ENCODE measurements at regions not wholly inside any gene's neighbourhood (a gene's known extent, or its start where the extent isn't known, plus 50 kb on each side); places are given as distances from the start of the nearest gene placed in this dataset.
A peak's percentile ranks its signal among the peaks of the same experiment; 100 is the strongest.

GRCh38 chr15:38086611-38087010, 152.2 kb downstream of the TMCO5A start:
- no peak for DNase-seq
- Histone ChIP-seq H3K18ac (ENCODE audit: low read length) (no peak overlapping the region), H3K4me2 (ENCODE audit: low read length) (no peak overlapping the region), H3K4ac (ENCODE audit: low read depth, low read length) (no peak overlapping the region), H3K36me3 (ENCODE audit: control insufficient read depth, insufficient read depth, low read length) (no peaks in the 10 kb centered on the region), H3K23ac (ENCODE audit: low read length) (no peak overlapping the region), H4K5ac (ENCODE audit: low read length) (no peak overlapping the region), H3K79me2 (ENCODE audit: control insufficient read depth, insufficient read depth, low read length) (no peaks in the 10 kb centered on the region), H2BK15ac (replicated peaks; ENCODE audit: low read depth) (no peak overlapping the region), H2BK5ac (ENCODE audit: low read length) (no peak overlapping the region), H3K79me1 (ENCODE audit: low read length) (no peaks in the 10 kb centered on the region), H3K4me1 (ENCODE audit: control insufficient read depth, low read depth, low read length) (no peaks in the 10 kb centered on the region), H3K4me3 (ENCODE audit: low read length) (no peak overlapping the region), H4K8ac (ENCODE audit: low read depth, low read length) (no peak overlapping the region), H2BK120ac (ENCODE audit: low read depth, low read length) (no peak overlapping the region), H3K27ac (ENCODE audit: low read depth, low read length) (no peak overlapping the region), H2AK5ac (ENCODE audit: low read length) (no peak overlapping the region), H3K9ac (ENCODE audit: low read length) (no peak overlapping the region), H3K56ac (ENCODE audit: low read length) (no peak overlapping the region), H3K27me3 (ENCODE audit: insufficient read depth, low read length, poor library complexity) (no peaks in the 10 kb centered on the region)
- WGBS (ENCODE audit: extremely low coverage, insufficient coverage, low lambda C conversion rate), result no CpG with 5 or more reads among the region's 2 CpGs

- H2BK15ac ChIP-seq (replicated peaks; ENCODE audit: low read depth), result no peak overlapping the region
- H2BK120ac ChIP-seq (ENCODE audit: low read depth, low read length), result no peak overlapping the region
- no peak overlapping the region for H2AK5ac ChIP-seq (ENCODE audit: low read length)
- no peak overlapping the region for H3K4me2 ChIP-seq (ENCODE audit: low read length)
- no peak overlapping the region for H3K18ac ChIP-seq (ENCODE audit: low read length)
- no peak overlapping the region for H3K9ac ChIP-seq (ENCODE audit: low read length)
- H3K4me1 ChIP-seq (ENCODE audit: control insufficient read depth, low read depth, low read length), result no peaks in the 10 kb centered on the region
- no peaks in the 10 kb centered on the region for H3K27me3 ChIP-seq (ENCODE audit: insufficient read depth, low read length, poor library complexity)
- no peak overlapping the region for H2BK5ac ChIP-seq (ENCODE audit: low read length)
- no peak overlapping the region for H3K27ac ChIP-seq (ENCODE audit: low read depth, low read length)
- DNase-seq, result no peak
- no peak overlapping the region for H3K4me3 ChIP-seq (ENCODE audit: low read length)
- no CpG with 5 or more reads among the region's 1 CpG for WGBS (ENCODE audit: extremely low coverage, insufficient coverage, low lambda C conversion rate)
- H3K56ac ChIP-seq (ENCODE audit: low read length), result no peak overlapping the region
- no peaks in the 10 kb centered on the region for H3K79me2 ChIP-seq (ENCODE audit: control insufficient read depth, insufficient read depth, low read length)
- H3K23ac ChIP-seq (ENCODE audit: low read length), result no peak overlapping the region
- H3K79me1 ChIP-seq (ENCODE audit: low read length), result no peaks in the 10 kb centered on the region
- H4K5ac ChIP-seq (ENCODE audit: low read length), result no peak overlapping the region
- no peaks in the 10 kb centered on the region for H3K36me3 ChIP-seq (ENCODE audit: control insufficient read depth, insufficient read depth, low read length)
- H3K4ac ChIP-seq (ENCODE audit: low read depth, low read length), result no peak overlapping the region
- H4K8ac ChIP-seq (ENCODE audit: low read depth, low read length), result no peak overlapping the region
These were observed 154.5 kb downstream of the TMCO5A start for GRCh38 chr15:38088971-38089370.

- Histone ChIP-seq H2AK5ac (ENCODE audit: low read length) (no peak overlapping the region), H3K23ac (ENCODE audit: low read length) (no peak overlapping the region), H4K5ac (ENCODE audit: low read length) (no peak overlapping the region), H2BK120ac (ENCODE audit: low read depth, low read length) (no peak overlapping the region), H3K79me1 (ENCODE audit: low read length) (no peaks in the 10 kb centered on the region), H3K27ac (ENCODE audit: low read depth, low read length) (no peak overlapping the region), H2BK15ac (replicated peaks; ENCODE audit: low read depth) (no peak overlapping the region), H3K4me3 (ENCODE audit: low read length) (no peak overlapping the region), H3K4me2 (ENCODE audit: low read length) (no peak overlapping the region), H3K4me1 (ENCODE audit: control insufficient read depth, low read depth, low read length) (no peaks in the 10 kb centered on the region), H3K36me3 (ENCODE audit: control insufficient read depth, insufficient read depth, low read length) (no peaks in the 10 kb centered on the region), H3K18ac (ENCODE audit: low read length) (no peak overlapping the region), H2BK5ac (ENCODE audit: low read length) (no peak overlapping the region), H3K9ac (ENCODE audit: low read length) (no peak overlapping the region), H4K8ac (ENCODE audit: low read depth, low read length) (no peak overlapping the region), H3K79me2 (ENCODE audit: control insufficient read depth, insufficient read depth, low read length) (no peaks in the 10 kb centered on the region), H3K27me3 (ENCODE audit: insufficient read depth, low read length, poor library complexity) (no peaks in the 10 kb centered on the region), H3K56ac (ENCODE audit: low read length) (no peak overlapping the region), H3K4ac (ENCODE audit: low read depth, low read length) (no peak overlapping the region)
- WGBS (ENCODE audit: extremely low coverage, insufficient coverage, low lambda C conversion rate), result no CpG with 5 or more reads among the region's 4 CpGs
- DNase-seq, result no peak
These were observed 155.8 kb downstream of the TMCO5A start for GRCh38 chr15:38090223-38090622.

- Histone ChIP-seq H3K4me3 (ENCODE audit: low read length) (no peak overlapping the region), H3K79me2 (ENCODE audit: control insufficient read depth, insufficient read depth, low read length) (no peaks in the 10 kb centered on the region), H3K56ac (ENCODE audit: low read length) (no peak overlapping the region), H4K5ac (ENCODE audit: low read length) (no peak overlapping the region), H2AK5ac (ENCODE audit: low read length) (no peak overlapping the region), H2BK5ac (ENCODE audit: low read length) (no peak overlapping the region), H2BK120ac (ENCODE audit: low read depth, low read length) (no peak overlapping the region), H3K4me2 (ENCODE audit: low read length) (no peak overlapping the region), H3K9ac (ENCODE audit: low read length) (no peak overlapping the region), H3K36me3 (ENCODE audit: control insufficient read depth, insufficient read depth, low read length) (no peaks in the 10 kb centered on the region), H2BK15ac (replicated peaks; ENCODE audit: low read depth) (no peak overlapping the region), H3K79me1 (ENCODE audit: low read length) (no peaks in the 10 kb centered on the region), H3K18ac (ENCODE audit: low read length) (no peak overlapping the region), H4K8ac (ENCODE audit: low read depth, low read length) (no peak overlapping the region), H3K27me3 (ENCODE audit: insufficient read depth, low read length, poor library complexity) (no peaks in the 10 kb centered on the region), H3K27ac (ENCODE audit: low read depth, low read length) (no peak overlapping the region), H3K23ac (ENCODE audit: low read length) (no peak overlapping the region), H3K4me1 (ENCODE audit: control insufficient read depth, low read depth, low read length) (no peaks in the 10 kb centered on the region), H3K4ac (ENCODE audit: low read depth, low read length) (no peak overlapping the region)
- DNase-seq, result no peak
- no CpG with 5 or more reads among the region's 3 CpGs for whole genome bisulfite sequencing (ENCODE audit: extremely low coverage, insufficient coverage, low lambda C conversion rate)
These were observed 156.2 kb downstream of the TMCO5A start for GRCh38 chr15:38090678-38091077.

- Histone ChIP-seq H3K27ac (ENCODE audit: low read depth, low read length) (no peak overlapping the region), H2BK5ac (ENCODE audit: low read length) (no peak overlapping the region), H3K18ac (ENCODE audit: low read length) (no peak overlapping the region), H3K4ac (ENCODE audit: low read depth, low read length) (no peak overlapping the region), H3K4me2 (ENCODE audit: low read length) (no peak overlapping the region), H3K79me2 (ENCODE audit: control insufficient read depth, insufficient read depth, low read length) (no peaks in the 10 kb centered on the region), H3K4me3 (ENCODE audit: low read length) (no peak overlapping the region), H3K56ac (ENCODE audit: low read length) (no peak overlapping the region), H3K79me1 (ENCODE audit: low read length) (no peaks in the 10 kb centered on the region), H2AK5ac (ENCODE audit: low read length) (no peak overlapping the region), H2BK15ac (replicated peaks; ENCODE audit: low read depth) (no peak overlapping the region), H3K27me3 (ENCODE audit: insufficient read depth, low read length, poor library complexity) (no peaks in the 10 kb centered on the region), H4K5ac (ENCODE audit: low read length) (no peak overlapping the region), H3K9ac (ENCODE audit: low read length) (no peak overlapping the region), H4K8ac (ENCODE audit: low read depth, low read length) (no peak overlapping the region), H3K4me1 (ENCODE audit: control insufficient read depth, low read depth, low read length) (no peaks in the 10 kb centered on the region), H3K36me3 (ENCODE audit: control insufficient read depth, insufficient read depth, low read length) (no peaks in the 10 kb centered on the region), H2BK120ac (ENCODE audit: low read depth, low read length) (no peak overlapping the region), H3K23ac (ENCODE audit: low read length) (no peak overlapping the region)
- DNase-seq, result peak; percentile 34
- no CpG with 5 or more reads among the region's 3 CpGs for WGBS (ENCODE audit: extremely low coverage, insufficient coverage, low lambda C conversion rate)
These were observed 156.7 kb downstream of the TMCO5A start for GRCh38 chr15:38091078-38091645.

GRCh38 chr15:38093931-38094330, 158.7 kb upstream of the SPRED1 start:
- Histone ChIP-seq H3K56ac (ENCODE audit: low read length) (no peak overlapping the region), H3K4me3 (ENCODE audit: low read length) (no peak overlapping the region), H3K27me3 (ENCODE audit: insufficient read depth, low read length, poor library complexity) (no peaks in the 10 kb centered on the region), H3K4ac (ENCODE audit: low read depth, low read length) (no peak overlapping the region), H3K4me1 (ENCODE audit: control insufficient read depth, low read depth, low read length) (no peaks in the 10 kb centered on the region), H3K79me1 (ENCODE audit: low read length) (no peaks in the 10 kb centered on the region), H2BK120ac (ENCODE audit: low read depth, low read length) (no peak overlapping the region), H4K8ac (ENCODE audit: low read depth, low read length) (no peak overlapping the region), H3K23ac (ENCODE audit: low read length) (no peak overlapping the region), H3K18ac (ENCODE audit: low read length) (no peak overlapping the region), H2BK5ac (ENCODE audit: low read length) (no peak overlapping the region), H3K79me2 (ENCODE audit: control insufficient read depth, insufficient read depth, low read length) (no peaks in the 10 kb centered on the region), H2BK15ac (replicated peaks; ENCODE audit: low read depth) (no peak overlapping the region), H2AK5ac (ENCODE audit: low read length) (no peak overlapping the region), H3K27ac (ENCODE audit: low read depth, low read length) (no peak overlapping the region), H3K9ac (ENCODE audit: low read length) (no peak overlapping the region), H4K5ac (ENCODE audit: low read length) (no peak overlapping the region), H3K4me2 (ENCODE audit: low read length) (no peak overlapping the region), H3K36me3 (ENCODE audit: control insufficient read depth, insufficient read depth, low read length) (no peaks in the 10 kb centered on the region)
- no CpG with 5 or more reads among the region's 7 CpGs for WGBS (ENCODE audit: extremely low coverage, insufficient coverage, low lambda C conversion rate)
- DNase-seq, result no peak

Data from mesendoderm (in vitro differentiated cells).